Stimulated activated naive CD8-positive, alpha-beta T cell treated with anti-CD3 and anti-CD28 coated beads, Interleukin-15, Interleukin-2, amounts not matched to agents 100 U/mL and 50 U/mL, for 24 hours (primary cell): ENCODE measurements at regions not wholly inside any gene's neighbourhood (a gene's known extent, or its start where the extent isn't known, plus 50 kb on each side); places are given as distances from the start of the nearest gene placed in this dataset.

ENCODE experiments used
- ATAC-seq: fragments of 150-1000 bp; cut with Tn5 transposase; one replicate; pipeline ENCODE4 v1.10.0; 2021
- DNase-seq: peaks from one replicate; pipeline ENCODE4 v3.0.0; 2021

DNA sequence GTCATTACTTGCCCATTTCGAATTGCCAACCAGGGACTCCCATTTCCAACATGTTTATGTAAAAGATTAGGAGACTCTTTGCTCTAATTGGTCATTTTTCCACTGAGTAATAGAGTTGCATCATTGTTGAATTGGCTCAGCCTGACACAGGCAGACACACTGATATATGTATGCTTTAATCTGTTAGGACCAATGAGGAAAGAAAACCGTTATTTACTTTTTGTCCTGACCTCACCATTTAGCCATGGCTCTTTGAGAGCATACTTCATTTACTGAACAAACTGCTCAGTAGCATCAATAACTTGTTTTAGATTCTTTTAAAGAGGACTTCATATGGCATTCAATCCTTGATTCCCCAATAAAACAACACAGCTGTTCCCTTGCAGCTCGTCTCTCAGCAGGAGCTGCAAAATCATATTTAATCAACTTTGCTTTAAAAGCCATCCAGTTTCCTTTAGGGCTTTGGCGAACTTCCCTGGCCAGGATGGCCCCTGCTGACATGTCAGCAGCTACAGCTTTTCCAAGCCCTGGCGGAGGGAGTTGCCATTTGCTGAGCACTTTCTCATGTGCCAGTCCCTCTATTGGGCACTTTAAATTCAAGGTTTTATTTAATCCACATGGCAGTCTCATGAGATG lies 251.5 kb upstream of the TNC start:
- ATAC-seq (no peak), DNase-seq (no peak)

DNA sequence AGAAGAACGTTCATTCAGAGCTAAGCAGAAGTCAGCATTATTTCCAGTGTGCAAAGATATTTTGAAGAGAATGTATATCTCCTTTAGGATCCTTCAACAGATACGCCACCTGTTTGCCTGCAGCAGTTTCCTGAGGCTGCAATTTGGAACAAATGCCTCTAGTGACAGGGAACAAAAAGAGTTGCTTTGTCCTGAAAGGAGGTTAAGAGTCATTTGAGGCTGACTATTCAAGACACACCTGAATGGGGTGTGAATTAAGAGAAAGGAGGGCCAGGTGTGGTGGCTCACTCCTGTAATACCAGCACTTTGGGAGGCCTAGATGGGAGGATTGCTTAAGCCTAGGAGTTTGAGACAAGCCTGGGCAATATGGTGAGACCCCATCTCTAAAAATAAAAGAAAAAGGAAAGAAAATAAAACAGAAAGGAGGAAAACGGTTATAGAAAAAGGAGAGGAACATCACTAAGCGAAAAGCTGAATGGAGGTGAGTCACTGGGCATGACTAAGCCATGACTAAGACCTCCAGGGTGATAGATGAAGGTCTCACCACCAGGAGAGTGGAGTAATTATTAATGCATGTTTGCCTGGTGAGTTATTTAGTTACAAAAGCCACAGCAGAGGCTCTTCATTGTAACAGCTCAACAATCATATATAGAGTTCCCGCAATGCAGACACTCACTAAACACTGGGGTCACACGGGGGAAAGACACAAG lies 255.2 kb upstream of the TNC start:
- peak; percentile 18 for DNase-seq
- ATAC-seq: peak; percentile 68

DNA sequence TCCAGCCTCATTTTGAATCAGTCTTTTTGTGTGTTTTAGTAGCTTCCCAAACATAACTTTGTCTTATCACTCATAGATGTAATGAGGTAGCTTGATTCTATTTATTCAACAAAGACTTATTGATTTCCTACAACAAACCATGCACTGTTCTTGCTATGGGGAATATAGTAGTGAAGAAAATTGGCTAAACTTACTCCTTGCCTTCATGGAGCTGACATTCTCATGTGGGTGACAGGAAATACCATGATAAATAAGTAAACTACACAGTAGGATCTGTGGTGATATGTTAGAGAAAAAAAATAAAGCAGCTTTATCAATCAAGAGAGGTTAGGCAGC lies 255.7 kb upstream of the TNC start:
- ATAC-seq: no peak

DNA sequence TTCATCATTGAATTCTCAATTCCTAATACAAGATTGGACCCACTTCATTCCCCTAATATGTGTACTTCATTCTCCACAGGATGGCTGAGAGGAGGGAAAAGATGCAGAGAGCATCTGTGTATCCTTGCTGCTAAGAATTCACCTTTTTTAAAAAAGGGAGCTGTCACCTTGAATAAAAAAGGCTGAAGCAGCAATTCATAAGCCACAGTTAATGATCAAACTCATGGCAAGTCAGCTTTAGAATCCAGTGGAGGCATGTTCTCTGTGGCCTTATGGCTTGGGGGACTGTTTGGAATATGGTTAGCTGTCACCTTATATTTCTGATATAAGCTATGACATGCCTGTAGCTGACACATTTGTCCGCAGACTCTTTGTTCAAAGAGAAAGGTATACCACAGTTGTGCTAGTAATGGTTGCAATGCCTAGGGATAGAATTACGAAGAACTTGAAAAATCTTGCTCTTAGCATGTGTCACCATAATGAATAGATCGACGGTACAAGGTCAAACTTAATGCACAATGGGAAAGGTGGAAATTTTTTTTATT lies 256.8 kb upstream of the TNC start:
- ATAC-seq (no peak), DNase-seq (no peak)

More for the DNA sequence above, 255.7 kb upstream of the TNC start:
- no peak for DNase-seq

DNA sequence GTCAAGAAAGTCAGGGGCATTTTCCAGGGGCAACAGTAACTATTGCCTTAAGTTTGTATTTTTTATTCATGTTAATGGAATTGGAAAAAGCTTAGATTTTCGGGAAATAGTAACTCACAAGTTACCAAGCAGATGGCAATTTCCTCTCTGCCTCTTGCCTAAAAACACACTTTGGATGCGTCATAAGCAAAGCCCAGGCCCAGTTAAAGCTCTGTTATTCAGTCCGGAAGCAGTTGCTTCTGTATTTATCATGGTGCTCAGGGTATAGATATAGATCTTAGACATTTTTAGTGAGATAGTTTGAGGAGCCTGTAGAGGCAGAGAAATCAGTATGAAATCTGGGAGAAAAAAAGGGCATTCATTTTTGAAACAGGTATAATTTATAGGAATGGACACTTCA lies 260.3 kb upstream of the TNC start:
- DNase-seq (no peak), ATAC-seq (no peak)

DNA sequence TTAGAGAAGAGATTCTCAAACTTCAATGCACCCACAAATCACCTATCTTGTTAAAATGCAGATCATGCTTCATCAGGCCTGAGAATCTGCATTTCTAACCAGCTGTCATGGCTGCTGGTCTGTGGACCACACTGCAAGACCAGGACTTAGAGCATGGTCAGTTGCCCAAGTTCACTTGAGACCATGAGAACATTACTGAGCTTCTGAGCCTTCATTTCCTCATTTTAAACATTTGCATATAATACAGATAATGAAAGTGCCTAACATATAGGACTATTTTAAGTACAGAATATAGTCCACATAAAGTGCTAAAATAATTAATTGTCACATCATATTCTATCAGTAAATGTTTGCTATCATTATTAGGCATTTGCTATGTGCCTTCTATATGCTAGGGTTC lies 260.8 kb upstream of the TNC start:
- DNase-seq (no peak), ATAC-seq (no peak)

DNA sequence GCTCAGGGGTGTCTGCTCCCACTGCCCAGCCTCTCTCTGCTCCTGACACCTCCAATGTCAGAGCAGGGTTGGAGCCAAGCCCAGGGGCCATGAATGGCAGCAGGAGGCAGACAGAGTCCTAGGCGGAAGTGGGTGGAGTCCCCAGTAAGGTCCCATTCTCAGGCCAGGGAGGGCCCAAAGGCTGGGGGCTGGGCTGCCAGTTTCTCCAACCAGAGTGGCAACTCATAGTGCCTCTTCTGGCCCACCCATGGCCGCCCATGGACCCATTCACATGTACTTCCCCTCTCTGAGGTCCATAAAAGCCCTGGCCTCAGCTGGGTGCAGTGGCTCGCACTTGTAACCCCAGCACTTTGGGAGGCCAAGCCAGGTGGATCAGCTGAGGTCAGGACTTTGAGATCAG lies 261.8 kb upstream of the TNC start:
- no peak for ATAC-seq
- DNase-seq: no peak

DNA sequence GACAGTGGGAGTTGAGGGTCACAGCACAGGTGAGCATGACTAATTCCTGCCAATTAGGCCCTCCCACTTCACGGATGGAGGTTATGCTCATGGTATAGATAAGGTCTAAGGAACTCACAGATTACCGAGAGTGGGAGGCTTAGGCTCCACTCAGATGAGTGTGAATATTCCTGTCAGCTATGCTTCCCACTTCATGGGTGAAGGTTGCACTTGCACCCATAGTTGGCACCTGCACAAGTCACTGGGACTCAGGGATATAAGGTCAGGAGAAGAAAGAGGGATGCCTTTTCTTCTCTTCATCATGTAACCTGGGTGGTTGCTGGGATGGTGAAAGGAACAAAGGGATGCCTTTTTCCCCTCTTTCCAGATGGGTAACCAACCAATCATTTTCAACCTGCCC lies 264.9 kb upstream of the TNC start:
- ATAC-seq: no peak

DNA sequence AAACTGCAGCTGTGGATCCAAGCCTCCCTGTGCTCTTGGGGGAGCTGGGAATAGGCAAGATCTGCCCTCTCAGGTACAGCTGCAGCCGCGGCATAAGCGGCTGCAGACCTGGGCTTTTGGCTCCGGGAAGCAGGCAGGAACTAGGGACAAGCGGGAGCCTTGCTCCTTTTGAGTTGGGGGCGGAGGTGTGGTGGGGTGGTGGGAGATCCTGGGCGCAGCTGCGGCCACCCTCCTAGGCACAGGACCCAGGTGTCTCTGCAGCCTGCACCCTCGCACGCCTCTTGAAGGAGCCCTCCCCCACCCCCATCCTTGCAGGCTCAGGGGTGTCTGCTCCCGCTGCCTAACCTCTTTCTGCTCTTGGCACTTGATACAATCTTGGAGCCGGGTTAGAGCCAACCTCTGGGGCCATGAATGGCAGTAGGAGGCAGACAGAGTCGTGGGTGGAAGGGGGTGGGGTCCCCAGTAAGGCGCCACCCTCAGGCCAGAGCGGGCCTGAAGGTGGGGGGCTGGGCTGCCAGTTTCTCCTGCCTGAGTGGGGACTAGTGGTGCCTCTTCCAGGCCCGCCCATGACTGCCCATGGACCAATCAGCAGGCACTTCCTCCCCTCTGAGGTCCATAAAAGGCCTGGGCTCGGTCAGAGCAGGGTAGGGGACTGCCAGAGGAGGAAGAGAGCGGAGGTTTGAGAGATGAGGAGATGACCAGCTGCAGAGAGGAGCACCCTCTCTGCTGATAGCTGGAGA lies 267.6 kb upstream of the TNC start:
- no peak for ATAC-seq
- DNase-seq: no peak

More for the DNA sequence above, 264.9 kb upstream of the TNC start:
- DNase-seq: no peak

DNA sequence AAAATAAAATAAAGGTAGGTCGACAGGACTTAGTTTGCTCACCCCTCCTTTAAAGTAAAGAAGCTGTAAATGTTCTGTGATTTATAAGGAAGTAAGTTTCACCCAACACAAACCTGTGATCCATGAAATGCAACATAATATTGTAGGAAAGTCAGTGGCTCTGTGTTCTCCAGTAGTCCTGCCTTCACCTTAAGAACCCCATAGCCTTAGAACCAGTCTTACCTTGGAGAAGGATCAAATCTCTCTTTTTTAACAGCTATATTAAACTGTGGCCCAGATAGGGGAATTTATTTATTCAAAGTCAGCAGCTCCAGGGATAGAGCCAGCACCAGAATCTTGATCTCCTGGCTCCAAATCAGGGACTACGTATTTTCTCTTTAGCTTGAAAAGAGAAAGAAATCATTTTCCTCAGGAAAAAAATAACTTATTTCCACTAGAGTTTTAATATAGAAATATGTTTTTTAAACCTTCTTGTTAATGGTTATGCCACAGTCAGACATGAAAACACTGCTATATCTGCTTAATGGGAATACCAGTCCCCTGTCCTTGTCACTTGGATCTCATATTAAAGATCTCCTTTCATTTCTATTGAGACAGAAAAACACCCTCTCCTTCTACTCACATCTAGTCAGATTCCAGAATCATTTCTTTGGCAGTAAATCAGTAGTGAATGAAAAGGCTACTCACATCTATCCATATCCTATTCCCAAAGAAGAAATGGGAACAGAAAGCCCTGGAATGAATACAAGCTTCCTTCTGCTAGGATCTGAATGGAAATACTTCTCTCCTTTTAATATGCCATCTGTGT lies 269.2 kb upstream of the TNC start:
- ATAC-seq: no peak
- DNase-seq: no peak

DNA sequence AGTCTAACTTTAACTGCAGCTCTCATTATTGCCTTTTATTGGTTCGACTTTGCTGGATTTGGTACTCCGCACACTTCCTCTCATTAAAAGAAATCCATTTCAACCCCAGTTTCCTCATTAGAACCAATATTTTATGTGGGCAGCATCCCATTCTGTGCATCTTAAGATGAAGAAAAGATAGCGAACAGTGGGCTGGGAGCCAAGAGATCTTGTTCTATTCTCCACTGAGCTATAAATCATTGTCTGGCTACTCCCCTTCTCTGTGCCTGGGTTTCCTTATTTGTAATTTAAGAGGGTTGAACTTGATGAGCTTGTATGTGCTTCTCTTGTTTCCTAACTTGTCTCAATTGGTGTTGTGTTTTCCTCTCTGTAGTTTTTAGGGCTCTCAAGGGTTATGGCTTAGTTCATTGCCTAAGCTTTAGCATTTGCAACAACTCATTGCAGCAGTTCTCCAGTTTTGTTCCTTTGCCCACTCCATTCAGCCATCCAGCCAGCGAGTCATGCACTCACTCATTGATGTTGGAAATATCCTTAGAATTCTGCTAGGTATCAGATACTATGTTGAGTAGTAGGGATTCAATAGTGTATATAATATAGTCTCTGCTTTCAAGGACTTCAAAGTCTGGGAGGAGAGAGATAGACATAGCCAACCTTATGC lies 273.3 kb upstream of the TNC start:
- DNase-seq: no peak

DNA sequence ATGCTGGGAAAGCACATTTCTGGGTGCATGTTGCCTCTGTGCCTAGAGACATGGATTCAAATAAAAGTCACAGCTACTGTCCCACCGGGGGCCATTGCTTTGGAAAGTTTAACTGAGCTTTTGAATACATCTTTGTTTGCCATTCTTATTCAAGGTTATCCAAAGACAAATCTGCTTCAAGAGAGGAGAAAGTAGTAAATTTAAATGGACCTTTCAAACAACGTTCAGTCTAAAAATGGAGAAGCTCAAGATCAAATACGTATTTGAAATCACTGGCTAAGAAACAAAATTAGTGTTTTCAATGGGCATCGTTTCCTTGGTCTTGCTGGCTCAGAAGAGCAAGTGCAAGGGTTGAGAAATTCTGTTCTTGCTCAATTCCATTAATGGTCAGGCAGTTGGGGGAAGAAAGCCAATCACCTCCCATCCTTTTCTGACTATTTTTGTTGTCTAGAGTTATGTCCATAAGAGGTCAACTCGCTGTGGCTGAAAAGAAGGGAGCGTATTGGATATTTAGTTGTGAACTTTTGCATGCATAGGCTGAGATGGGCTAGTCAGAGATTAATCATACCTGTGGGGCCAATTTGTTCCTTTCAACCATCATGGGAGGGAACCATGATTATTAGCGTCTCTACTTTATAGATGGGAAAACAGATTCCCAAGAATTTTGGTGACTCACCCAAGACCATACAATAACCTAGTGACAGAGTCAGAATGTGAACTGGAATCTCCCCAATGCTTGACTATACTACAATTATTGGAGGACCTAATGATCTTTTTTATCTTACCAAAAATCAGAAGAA lies 276.2 kb upstream of the TNC start:
- ATAC-seq: no peak
- DNase-seq: no peak

More for the DNA sequence above, 273.3 kb upstream of the TNC start:
- no peak for ATAC-seq

DNA sequence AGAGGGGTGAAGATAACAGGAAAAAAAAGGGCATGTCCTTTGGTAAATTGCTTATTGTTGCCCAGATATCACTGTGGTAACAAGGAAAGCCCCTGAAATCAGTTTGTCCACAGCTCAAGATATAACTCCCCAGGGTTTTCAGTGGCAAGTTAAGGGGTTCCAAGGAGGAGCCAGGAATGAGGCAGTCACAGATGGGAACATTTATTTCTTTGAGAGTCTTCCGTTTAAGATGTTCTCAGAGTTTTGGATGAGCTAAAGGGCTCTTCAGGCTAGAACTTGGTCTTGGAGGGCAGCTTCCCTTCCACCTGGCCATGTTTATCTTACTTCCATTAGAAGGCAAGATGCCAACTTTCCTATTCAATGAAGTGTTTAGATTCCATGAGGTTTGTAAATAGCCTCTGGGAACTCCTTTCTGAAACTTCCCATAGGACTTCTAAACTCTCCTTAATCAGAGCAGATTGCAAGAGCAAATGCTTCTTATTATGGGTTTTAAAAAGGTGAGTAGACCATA lies 277.6 kb upstream of the TNC start:
- no peak for DNase-seq
- no peak for ATAC-seq

DNA sequence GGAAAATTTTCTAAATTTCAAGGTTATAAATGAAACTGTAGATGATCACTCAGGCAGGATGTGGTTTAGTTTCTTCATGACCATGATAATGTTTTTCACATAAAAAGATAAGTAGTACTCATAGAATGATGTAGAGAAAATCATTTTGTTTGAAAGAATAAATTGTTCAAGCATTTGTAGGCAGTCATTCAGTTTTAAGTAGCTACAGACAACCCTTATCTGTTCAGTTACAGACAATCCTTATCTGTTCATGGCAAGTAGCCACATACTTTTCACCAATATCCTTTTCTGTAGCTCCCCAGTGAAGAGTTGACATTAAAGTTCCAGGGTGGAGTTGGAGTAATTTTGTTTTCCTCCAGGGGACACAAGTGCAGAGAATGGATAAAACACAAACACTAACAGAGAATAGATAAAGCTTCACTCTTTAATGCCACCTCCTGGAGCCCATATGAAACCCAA lies 278.1 kb upstream of the TNC start:
- ATAC-seq (no peak), DNase-seq (no peak)

DNA sequence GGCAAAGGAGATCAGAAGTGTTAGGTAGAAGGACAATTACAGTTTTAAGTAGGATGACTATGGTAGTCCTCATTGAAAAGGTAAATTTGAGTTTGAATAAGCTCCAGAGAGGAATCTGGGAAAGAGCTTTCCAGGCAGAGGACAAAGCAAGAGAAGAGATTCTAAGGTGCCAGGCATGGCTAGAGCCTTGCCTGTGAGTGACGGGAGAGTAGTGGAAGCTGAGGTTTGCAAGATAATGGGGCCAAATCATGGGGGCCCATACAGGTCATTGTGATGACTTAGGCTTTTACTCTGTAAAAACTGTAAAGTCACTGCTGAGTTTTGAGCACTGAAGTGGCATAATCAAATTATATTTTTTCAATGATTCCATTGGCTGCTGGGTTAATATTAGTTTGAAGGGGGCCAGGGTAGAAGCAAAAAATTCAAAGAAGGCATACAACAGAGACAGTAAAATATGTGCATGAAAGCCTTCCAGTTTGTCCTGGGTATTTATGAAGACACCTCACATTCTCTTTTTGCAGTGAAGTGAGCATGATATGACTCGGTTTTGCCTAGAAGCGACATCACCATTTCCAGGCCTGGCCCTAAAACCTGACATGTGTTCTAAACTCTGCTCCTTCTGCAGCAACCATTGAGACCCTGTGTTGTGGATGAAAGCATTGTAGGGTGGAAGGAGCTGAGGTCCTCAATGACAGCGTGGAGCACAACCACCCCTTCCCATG lies 279.8 kb upstream of the TNC start:
- ATAC-seq: no peak
- no peak for DNase-seq

DNA sequence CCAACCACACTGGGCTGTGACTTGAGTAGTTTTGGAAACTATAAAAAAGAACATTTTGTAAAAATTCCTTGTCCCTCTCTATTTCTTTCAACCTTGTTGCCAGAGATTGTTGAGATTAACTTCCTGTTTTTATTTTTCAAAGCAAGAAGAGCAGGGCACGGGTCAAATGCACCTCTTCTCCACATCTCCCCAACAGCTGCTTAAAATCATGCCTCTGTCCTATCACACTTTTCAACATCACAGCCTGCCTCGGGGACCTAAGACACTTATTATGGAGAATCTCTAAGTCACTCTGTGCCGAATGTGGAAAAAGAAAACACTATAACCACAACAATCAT lies 280.3 kb upstream of the TNC start:
- ATAC-seq (no peak), DNase-seq (no peak)

DNA sequence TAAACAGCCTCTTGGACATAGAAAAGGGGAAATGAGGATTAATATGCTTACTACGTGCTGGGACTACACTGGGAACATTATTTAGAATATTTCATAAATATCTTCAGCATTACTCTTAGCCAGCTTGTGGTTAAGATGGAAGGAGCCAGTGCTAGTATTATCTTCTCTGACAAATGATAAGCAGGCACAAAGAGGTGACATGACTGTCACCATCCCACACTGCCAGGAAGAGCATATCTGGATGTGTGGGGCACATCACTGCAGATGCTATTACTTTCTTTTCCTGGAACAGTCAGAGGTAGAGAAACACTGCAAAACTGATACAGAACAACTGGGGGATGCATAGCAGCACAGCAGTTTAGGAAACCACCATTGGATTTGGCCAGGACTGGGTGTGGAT lies 281.0 kb upstream of the TNC start:
- no peak for ATAC-seq
- DNase-seq: no peak

DNA sequence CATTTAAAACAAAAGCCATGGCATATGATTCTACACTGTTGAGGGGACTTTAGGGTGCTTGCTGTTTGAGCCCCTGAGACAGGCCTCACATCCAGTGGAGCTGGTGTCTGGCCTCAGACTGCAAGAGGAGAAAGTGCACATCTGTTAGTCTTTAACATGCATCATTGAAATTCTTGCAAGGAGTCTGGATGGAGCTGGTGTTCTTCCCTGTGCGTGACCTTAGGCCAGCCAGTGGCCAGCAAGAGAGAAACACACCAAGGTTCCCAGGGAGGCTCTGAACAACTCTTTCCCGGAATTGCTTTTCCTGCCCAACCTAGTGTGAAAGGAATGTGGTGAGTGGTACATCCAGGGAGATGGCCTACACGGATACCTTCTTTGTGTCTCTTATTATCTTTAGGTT lies 282.8 kb upstream of the TNC start:
- no peak for DNase-seq

DNA sequence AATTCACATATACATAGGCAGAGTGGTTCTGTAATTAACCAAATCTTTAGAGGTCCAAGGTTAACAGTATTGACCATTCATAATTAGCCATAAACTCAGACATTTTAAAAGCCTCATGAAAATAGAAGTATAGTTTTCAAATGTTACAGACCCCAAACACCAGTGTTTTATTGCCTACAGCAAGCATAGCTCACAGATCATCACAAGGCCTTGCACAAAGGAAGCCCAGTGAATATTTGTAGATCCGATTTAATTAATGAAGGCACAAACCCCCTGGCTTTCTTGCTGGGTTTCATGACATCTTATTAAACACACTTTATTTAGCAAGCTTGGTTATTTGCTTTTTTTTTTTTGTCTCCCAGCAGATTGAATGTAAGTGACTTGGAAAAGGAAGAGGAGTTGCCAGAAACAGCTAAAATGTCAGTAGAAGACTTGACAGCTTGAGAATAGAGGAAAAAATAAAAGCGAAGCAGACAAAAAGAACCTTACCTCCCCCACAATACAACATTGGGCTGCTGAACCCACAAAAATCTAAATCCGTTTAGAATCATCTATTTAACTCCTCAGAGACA lies 283.9 kb upstream of the TNC start:
- DNase-seq: no peak
- no peak for ATAC-seq

More for the DNA sequence above, 282.8 kb upstream of the TNC start:
- ATAC-seq: no peak

DNA sequence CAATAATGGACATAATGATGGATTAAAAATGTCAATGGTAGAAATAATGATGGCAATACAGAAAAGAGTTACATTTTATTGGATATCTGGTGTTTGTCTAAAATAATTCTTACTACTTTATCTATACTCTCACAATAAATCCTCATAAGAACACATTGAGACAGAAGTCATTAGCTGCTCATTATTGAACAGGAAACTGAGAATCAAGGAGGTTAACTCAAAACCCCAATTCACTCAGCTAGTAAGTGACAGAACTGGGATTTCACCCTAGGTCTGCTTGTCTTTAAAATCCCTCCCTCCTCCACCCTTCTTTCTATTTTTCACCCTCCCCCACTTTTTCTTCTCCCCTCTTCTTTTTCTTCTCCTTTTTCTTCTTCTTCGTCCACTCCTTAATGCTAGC lies 285.8 kb upstream of the TNC start:
- no peak for DNase-seq
- ATAC-seq: no peak
